ENCODE measurements at regions not wholly inside any gene's neighbourhood (a gene's known extent, or its start where the extent isn't known, plus 50 kb on each side); places are given as distances from the start of the nearest gene placed in this dataset.
A peak's percentile ranks its signal among the peaks of the same experiment; 100 is the strongest.

DNA sequence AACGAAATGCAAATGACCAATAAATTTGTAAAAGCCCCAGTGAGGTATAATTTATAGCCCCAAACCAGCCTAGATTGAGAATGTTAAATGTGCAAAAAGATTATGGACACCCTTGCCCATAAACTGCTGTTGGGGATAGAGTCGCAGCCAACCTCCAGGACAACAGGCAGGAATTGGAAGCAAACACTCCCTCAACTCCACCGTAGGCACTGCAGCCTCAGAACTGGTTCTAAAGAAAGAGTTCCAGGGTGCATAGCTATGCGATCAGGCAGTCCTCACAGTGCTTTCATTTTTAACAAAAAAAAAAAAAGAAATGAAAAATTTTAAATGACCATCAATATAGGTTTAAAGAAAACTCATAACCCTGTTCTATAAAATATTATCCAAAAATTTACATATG lies 86.2 kb downstream of the CXCL12 start:
- DNase-seq (ENCODE audit: insufficient read length) (no peak), FAIRE-seq (no peak)
- TF ChIP-seq POLR2AphosphoS5 (IDR thresholded peaks at IDR 0.05; ENCODE audit: low read depth, low read length): no peak
- TF ChIP-seq TAF1 (IDR thresholded peaks at IDR 0.05; ENCODE audit: borderline replicate concordance, low read depth, low read length): no peak

DNA sequence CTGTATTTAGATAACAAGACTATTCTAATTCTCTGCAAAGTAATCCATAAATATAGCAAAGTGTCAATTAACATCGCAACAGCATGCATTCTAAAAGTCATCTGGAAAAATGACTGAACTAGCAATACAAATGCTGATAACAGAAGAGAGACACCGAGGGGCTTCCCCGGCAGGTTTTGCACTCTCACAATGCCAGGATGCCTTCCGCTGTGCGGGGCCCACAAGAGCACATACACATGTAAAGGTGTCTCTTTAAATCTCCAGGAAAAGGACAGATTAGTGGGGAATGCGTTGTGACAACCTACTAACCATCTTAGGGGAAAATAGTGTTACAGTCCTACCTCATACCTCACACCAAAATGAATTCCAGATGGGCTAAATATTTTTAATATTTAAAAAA lies 86.9 kb downstream of the CXCL12 start:
- no peak for FAIRE-seq
- DNase-seq (ENCODE audit: insufficient read length): no peak

DNA sequence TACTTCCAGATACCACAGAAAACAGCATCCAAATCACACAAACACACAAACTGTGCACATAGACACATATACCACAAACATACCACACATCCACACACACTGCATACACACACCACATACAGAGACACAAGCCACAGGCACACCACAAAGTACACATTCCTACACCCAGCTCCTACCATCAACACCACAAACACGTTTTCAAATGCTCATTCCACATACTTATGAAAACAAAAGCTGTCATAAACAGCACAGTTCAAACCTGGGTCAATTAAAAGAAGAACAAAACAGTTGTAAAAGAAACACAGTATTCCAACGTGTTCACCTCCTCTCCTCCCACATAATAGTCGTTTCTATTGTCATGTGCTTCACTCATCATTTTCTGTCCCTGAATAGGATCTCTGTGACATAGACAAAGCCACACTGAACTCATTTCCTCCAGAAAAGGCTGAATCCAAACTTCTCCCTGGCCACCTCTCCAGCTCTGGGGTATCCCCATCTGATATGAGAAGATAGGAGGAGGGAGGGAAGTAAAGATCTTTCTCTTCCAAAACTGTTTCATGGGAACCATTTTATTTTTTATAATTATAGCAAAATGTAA lies 89.2 kb downstream of the CXCL12 start:
- FAIRE-seq (peak; percentile 82), DNase-seq (ENCODE audit: insufficient read length) (no peak)
- TF ChIP-seq TAF1 (IDR thresholded peaks at IDR 0.05; ENCODE audit: borderline replicate concordance, low read depth, low read length) (no peak), POLR2AphosphoS5 (IDR thresholded peaks at IDR 0.05; ENCODE audit: low read depth, low read length) (no peak), POLR2A (IDR thresholded peaks at IDR 0.05; ENCODE audit: low read depth, low read length) (no peak)

More for the DNA sequence above, 86.9 kb downstream of the CXCL12 start:
- no peak for TF ChIP-seq POLR2A (IDR thresholded peaks at IDR 0.05; ENCODE audit: low read depth, low read length)
- TF ChIP-seq TAF1 (IDR thresholded peaks at IDR 0.05; ENCODE audit: borderline replicate concordance, low read depth, low read length): no peak
- TF ChIP-seq POLR2AphosphoS5 (IDR thresholded peaks at IDR 0.05; ENCODE audit: low read depth, low read length): no peak

DNA sequence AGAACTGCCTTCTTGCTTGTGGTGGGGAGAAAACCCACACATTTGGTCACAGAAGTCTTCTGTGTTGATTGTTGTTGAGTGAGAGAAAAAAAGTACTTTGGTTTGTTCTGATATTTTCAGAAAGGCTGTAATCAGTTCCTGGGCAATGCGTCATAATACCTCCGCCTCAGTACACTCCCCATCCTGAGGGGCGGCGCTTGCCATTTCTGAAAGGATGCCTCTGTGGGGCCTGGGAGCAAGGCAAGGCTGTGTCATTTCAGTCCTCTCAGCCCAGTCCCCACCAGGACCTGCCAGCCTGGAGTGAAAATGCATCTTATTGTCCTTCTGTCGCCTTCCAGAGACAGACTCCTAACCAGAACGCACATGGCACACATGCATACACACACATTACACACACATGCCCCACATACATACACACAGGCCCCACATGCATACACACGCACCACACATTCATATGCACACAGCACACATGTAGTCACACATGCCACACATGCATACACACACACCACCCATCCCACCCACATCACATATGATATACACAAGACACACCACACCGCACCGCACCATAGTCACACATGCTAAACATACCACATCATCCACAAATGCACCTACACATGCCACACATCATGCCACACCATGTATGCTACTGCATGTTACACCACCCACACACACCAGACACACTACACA lies 90.0 kb downstream of the CXCL12 start:
- no peak for TF ChIP-seq POLR2A (IDR thresholded peaks at IDR 0.05; ENCODE audit: low read depth, low read length)
- no peak for TF ChIP-seq POLR2AphosphoS5 (IDR thresholded peaks at IDR 0.05; ENCODE audit: low read depth, low read length)
- TF ChIP-seq TAF1 (IDR thresholded peaks at IDR 0.05; ENCODE audit: borderline replicate concordance, low read depth, low read length): no peak
- FAIRE-seq: no peak

DNA sequence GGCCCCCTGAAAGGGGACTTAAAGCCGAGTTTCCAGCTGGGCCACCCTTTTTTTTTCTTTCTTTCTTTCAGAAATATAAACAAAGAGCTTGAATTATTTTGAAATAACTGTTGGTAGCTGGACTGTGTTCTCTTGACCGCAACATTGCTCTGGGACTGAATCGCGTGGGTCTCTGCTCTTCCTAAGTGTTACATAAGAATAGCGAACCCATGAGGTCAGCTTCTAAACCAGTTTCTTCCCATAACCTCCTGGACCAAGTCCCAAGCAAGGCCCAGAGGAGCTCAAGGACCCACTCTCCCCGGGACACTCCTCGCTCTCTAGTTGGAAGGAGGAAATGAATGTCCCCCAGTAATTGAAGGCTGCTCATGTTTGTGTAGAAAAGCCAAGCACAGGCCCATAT lies 91.1 kb downstream of the CXCL12 start:
- TF ChIP-seq POLR2AphosphoS5 (IDR thresholded peaks at IDR 0.05; ENCODE audit: low read depth, low read length) (no peak), TAF1 (IDR thresholded peaks at IDR 0.05; ENCODE audit: borderline replicate concordance, low read depth, low read length) (no peak), POLR2A (IDR thresholded peaks at IDR 0.05; ENCODE audit: low read depth, low read length) (no peak)
- DNase-seq (ENCODE audit: insufficient read length) (no peak), FAIRE-seq (no peak)

More for the DNA sequence above, 90.0 kb downstream of the CXCL12 start:
- no peak for DNase-seq (ENCODE audit: insufficient read length)

DNA sequence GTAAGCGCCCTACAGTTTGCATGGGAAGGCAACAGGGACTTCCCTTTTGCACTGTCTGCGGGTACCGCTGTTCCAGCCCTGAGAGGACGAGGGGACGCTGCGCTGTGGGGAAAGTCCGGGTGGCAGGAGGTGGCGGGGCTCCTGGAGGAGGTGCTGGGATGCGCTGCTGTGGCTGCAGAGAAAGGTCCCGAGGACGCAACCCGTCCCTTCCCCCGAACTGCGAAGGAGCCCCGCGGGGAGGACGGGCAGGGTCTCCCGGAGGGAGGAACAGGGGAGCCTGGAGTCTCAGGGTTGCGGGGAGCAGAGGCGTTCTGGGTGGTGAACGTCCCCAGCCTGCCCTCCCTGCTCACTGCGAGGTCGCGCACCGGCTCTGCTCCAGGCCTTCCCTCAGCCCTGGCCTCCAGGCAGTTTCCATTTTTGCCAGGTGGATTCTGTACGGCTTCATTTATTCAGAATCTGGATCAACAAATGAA lies 91.6 kb downstream of the CXCL12 start:
- no peak for FAIRE-seq
- TF ChIP-seq POLR2A (IDR thresholded peaks at IDR 0.05; ENCODE audit: low read depth, low read length): no peak
- TF ChIP-seq TAF1 (IDR thresholded peaks at IDR 0.05; ENCODE audit: borderline replicate concordance, low read depth, low read length): no peak
- TF ChIP-seq POLR2AphosphoS5 (IDR thresholded peaks at IDR 0.05; ENCODE audit: low read depth, low read length): no peak
- no peak for DNase-seq (ENCODE audit: insufficient read length)

DNA sequence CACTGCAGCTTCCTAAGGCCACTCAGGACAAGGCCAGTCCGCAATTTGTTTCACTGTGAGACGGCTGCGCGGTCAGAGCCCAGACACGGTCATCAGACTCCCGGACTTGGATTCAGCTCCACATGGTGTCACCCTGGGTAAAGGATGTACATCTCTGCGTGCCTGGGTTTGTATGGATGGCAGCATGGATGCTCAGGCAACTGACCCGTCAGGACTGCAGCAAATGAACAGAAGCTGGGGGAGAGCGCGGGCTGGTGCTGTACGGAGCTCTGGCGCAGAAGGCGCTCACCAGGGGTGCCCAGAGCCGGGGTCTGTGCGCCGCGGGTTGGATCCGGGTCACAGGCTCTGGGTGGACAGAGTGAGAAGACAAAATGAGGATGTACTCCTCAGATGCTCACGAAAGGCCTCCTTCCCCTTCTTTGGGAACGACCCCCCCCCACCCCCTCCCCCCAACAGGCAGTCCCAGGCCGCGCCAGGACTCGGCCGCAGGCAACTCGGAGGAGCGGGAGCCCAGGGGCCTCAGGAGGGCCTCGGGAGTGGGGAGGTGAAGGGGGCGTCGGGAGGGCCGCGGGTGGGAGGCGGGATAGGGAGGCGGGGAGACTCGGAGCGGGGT lies 92.4 kb downstream of the CXCL12 start:
- FAIRE-seq: no peak
- TF ChIP-seq POLR2A (IDR thresholded peaks at IDR 0.05; ENCODE audit: low read depth, low read length): no peak
- no peak for TF ChIP-seq TAF1 (IDR thresholded peaks at IDR 0.05; ENCODE audit: borderline replicate concordance, low read depth, low read length)
- no peak for TF ChIP-seq POLR2AphosphoS5 (IDR thresholded peaks at IDR 0.05; ENCODE audit: low read depth, low read length)
- no peak for DNase-seq (ENCODE audit: insufficient read length)

DNA sequence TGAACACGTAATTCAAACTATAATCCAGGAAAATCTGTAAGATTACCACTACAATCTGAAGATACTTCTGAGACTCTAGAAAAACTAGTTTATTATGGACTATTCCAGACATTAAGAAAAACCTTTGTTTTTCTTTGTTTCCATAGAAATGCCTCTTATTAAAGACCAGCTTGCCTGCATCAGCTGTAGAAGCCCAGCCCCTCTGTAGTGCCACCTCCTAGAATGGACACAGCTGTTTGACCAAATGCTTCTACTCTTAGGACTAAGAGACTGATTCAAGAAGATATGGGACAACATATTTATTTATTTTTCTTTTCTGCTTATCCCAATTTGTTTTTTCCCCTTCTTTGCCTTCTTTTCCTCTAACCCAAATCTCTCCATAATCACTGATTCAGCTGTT lies 93.8 kb downstream of the CXCL12 start:
- no peak for FAIRE-seq
- no peak for DNase-seq (ENCODE audit: insufficient read length)
- no peak for TF ChIP-seq POLR2A (IDR thresholded peaks at IDR 0.05; ENCODE audit: low read depth, low read length)
- TF ChIP-seq POLR2AphosphoS5 (IDR thresholded peaks at IDR 0.05; ENCODE audit: low read depth, low read length): no peak
- TF ChIP-seq TAF1 (IDR thresholded peaks at IDR 0.05; ENCODE audit: borderline replicate concordance, low read depth, low read length): no peak

DNA sequence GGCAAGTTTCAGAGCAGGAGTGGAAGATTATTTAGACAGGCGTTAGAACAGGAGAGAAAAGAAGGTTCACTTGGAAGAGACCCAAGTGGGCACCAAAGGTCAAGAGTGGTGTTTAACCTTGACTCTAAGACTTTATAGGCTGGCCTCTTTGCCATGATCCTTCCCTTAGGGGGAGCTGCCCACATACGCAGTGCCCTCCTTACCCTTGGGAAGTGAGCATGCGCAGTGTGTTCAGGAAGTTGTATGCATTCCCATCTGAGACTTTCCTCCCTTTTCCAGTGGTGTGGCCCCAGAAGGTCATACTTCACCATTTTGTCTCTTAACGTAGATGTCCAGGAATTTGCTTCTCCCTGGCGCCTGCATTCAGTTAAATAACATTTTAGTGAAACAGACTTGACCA lies 95.8 kb downstream of the CXCL12 start:
- no peak for DNase-seq (ENCODE audit: insufficient read length)
- no peak for TF ChIP-seq POLR2AphosphoS5 (IDR thresholded peaks at IDR 0.05; ENCODE audit: low read depth, low read length)
- TF ChIP-seq POLR2A (IDR thresholded peaks at IDR 0.05; ENCODE audit: low read depth, low read length): no peak
- TF ChIP-seq TAF1 (IDR thresholded peaks at IDR 0.05; ENCODE audit: borderline replicate concordance, low read depth, low read length): no peak
- FAIRE-seq: no peak

DNA sequence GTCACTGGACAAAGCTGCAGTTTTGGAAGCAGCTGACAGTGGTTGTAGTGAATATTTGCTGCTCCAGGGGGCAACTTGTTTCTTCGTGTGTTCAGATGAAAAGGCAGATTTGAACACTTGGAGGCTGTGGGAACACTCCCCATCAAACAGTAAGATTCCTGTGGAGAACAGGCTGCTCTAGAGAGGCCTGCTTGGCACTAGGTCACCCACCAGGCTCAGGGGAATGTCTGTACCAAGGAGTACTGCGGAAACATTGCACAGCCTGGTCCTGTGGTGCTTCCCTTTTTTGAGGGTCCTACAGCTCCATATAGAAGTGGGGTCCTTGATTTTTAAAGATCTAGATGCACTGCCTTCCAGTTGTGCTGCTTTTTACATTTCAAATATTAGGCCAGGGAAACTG lies 97.5 kb downstream of the CXCL12 start:
- DNase-seq (ENCODE audit: insufficient read length) (no peak), FAIRE-seq (no peak)
- TF ChIP-seq POLR2A (IDR thresholded peaks at IDR 0.05; ENCODE audit: low read depth, low read length) (no peak), POLR2AphosphoS5 (IDR thresholded peaks at IDR 0.05; ENCODE audit: low read depth, low read length) (no peak), TAF1 (IDR thresholded peaks at IDR 0.05; ENCODE audit: borderline replicate concordance, low read depth, low read length) (no peak)

DNA sequence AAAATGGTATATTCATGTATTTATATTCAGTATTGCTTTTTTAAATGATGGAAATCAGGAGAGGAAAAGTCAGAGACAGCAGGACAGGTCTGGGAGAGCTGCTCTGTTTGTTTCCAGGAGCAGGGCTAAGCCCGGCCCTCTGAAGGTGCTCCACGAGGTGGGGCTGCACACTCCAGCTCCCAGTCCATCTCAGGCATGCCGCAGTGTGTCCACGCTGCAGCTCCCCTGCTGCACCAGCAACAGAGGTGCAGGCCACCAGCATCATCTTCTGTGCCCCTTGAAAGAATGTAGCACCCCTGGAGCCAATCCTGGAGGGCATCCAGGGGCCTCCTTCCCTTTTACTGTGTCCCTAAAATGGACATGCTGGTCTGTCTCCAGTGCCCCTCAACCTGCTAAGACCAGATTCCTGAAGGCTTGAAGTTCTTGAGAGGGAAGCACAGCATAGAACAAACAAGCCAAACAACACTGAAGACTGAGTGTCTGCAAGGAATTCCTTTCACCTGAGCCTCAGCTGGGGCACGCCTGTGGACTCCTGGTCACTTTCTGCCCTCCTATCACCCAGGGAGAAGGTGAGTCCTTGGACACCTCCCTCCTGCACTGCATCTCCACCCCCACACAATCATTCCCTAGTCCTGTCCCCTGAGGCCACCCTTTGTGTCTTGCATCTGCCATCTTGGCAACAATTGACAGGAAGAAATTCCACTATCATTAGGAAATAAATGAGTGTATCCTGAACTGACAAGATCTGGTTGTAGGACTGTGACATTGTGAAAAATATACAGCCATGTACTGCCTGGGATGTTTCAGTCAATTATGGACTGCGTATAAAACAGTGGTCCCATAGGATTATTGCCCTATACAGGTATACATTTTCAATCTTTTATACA lies 100.5 kb downstream of the CXCL12 start:
- FAIRE-seq: no peak
- no peak for TF ChIP-seq POLR2A (IDR thresholded peaks at IDR 0.05; ENCODE audit: low read depth, low read length)
- no peak for TF ChIP-seq POLR2AphosphoS5 (IDR thresholded peaks at IDR 0.05; ENCODE audit: low read depth, low read length)
- TF ChIP-seq TAF1 (IDR thresholded peaks at IDR 0.05; ENCODE audit: borderline replicate concordance, low read depth, low read length): no peak

More for the DNA sequence above, 100.5 kb downstream of the CXCL12 start:
- DNase-seq (ENCODE audit: insufficient read length): no peak

All from GM12892 (cell line).